H9 (cell line): ENCODE measurements at regions not wholly inside any gene's neighbourhood (a gene's known extent, or its start where the extent isn't known, plus 50 kb on each side); places are given as distances from the start of the nearest gene placed in this dataset.

Experiments used
- DNase-seq: peaks from one replicate; pipeline ENCODE4 v3.0.0-alpha.2; 2017
- H2AFZ ChIP-seq: one replicate; pipeline ENCODE4 v1.6.1; 2013; ENCODE audit warnings: mild to moderate bottlenecking, low read length, control low read depth, moderate library complexity
- H2AK5ac ChIP-seq: 2 replicates; pipeline ENCODE4 v1.6.1; 2013; ENCODE audit warnings: low read length, control low read depth, mixed read lengths; ENCODE audit not compliant: insufficient read length
- H2BK120ac ChIP-seq: one replicate; pipeline ENCODE4 v1.6.1; 2013; ENCODE audit warnings: low read depth, mild to moderate bottlenecking, low read length, control low read depth, inconsistent platforms; ENCODE audit not compliant: poor library complexity, severe bottlenecking
- H2BK12ac ChIP-seq: 2 replicates; pipeline ENCODE4 v1.6.1; 2013; ENCODE audit warnings: low read length, control low read depth, mixed read lengths, low read depth; ENCODE audit not compliant: insufficient read length
- H2BK15ac ChIP-seq: 2 replicates; pipeline ENCODE4 v1.6.1; 2013; ENCODE audit warnings: low read depth, low read length, control low read depth
- H2BK20ac ChIP-seq: one replicate; pipeline ENCODE4 v1.6.1; 2013; ENCODE audit warnings: low read depth, mild to moderate bottlenecking, low read length, control low read depth, inconsistent platforms; ENCODE audit not compliant: poor library complexity, severe bottlenecking
- H2BK5ac ChIP-seq: 2 replicates; pipeline ENCODE4 v1.6.1; 2013; ENCODE audit warnings: low read length, control low read depth, mixed read lengths; ENCODE audit not compliant: insufficient read length
- H3K14ac ChIP-seq: 2 replicates; pipeline ENCODE4 v1.6.1; 2013; ENCODE audit warnings: low read length, control low read depth; ENCODE audit not compliant: insufficient read depth
- H3K18ac ChIP-seq: 2 replicates; pipeline ENCODE4 v1.6.1; 2013; ENCODE audit warnings: low read depth, mild to moderate bottlenecking, mixed read lengths, low read length, control low read depth; ENCODE audit not compliant: insufficient read length
- H3K23ac ChIP-seq: 2 replicates; pipeline ENCODE4 v1.6.1; 2013; ENCODE audit warnings: low read length, control low read depth, mixed read lengths, low read depth; ENCODE audit not compliant: insufficient read length
- H3K23me2 ChIP-seq: 2 replicates; pipeline ENCODE4 v1.6.1; 2013; ENCODE audit warnings: low read depth, mild to moderate bottlenecking, mixed read lengths, low read length, control low read depth; ENCODE audit not compliant: insufficient read length, poor library complexity, severe bottlenecking
- H3K27ac ChIP-seq: 2 replicates; pipeline ENCODE4 v1.5.1; 2013; ENCODE audit warnings: low read length, control low read depth, mixed read lengths, low read depth; ENCODE audit not compliant: insufficient read length
- H3K27me3 ChIP-seq: 2 replicates; pipeline ENCODE4 v1.6.1; 2013; ENCODE audit warnings: low read length, control low read depth, inconsistent platforms; ENCODE audit not compliant: insufficient read depth
- H3K4ac ChIP-seq: 2 replicates; pipeline ENCODE4 v1.6.1; 2013; ENCODE audit warnings: low read depth, mild to moderate bottlenecking, control low read depth, inconsistent platforms, low read length, moderate library complexity
- H3K4me1 ChIP-seq: 2 replicates; pipeline ENCODE4 v1.6.1; 2013; ENCODE audit warnings: low read length, control low read depth, inconsistent platforms; ENCODE audit not compliant: insufficient read depth
- H3K4me2 ChIP-seq: 2 replicates; pipeline ENCODE4 v1.6.1; 2013; ENCODE audit warnings: low read length, control low read depth, mixed read lengths; ENCODE audit not compliant: insufficient read length, insufficient read depth
- H3K56ac ChIP-seq: 2 replicates; pipeline ENCODE4 v1.6.1; 2013; ENCODE audit warnings: low read depth, mild to moderate bottlenecking, mixed read lengths, low read length, control low read depth; ENCODE audit not compliant: insufficient read length
- H3K79me1 ChIP-seq: 2 replicates; pipeline ENCODE4 v1.6.1; 2013; ENCODE audit warnings: low read depth, mild to moderate bottlenecking, moderate library complexity, low read length, control low read depth, inconsistent platforms; ENCODE audit not compliant: insufficient read depth, poor library complexity, severe bottlenecking
- H3K79me2 ChIP-seq: 2 replicates; pipeline ENCODE4 v1.6.1; 2013; ENCODE audit warnings: low read length, control low read depth, inconsistent platforms; ENCODE audit not compliant: insufficient read depth
- H3K9ac ChIP-seq: 2 replicates; pipeline ENCODE4 v1.6.1; 2013; ENCODE audit warnings: low read length, control low read depth, mixed read lengths; ENCODE audit not compliant: insufficient read length; ENCODE audit errors: extremely low read depth
- H3K9me3 ChIP-seq: one replicate; pipeline ENCODE4 v1.6.1; 2013; ENCODE audit warnings: low read depth, low read length, inconsistent platforms; ENCODE audit not compliant: control insufficient read depth
- H3T11ph ChIP-seq: one replicate; pipeline ENCODE4 v1.6.1; 2013; ENCODE audit warnings: mild to moderate bottlenecking, low read length, control low read depth, inconsistent platforms
- H4K20me1 ChIP-seq: one replicate; pipeline ENCODE4 v1.6.1; 2013; ENCODE audit not compliant: control insufficient read depth, insufficient read length, insufficient read depth
- H4K5ac ChIP-seq: 2 replicates; pipeline ENCODE4 v1.6.1; 2013; ENCODE audit warnings: low read depth, mild to moderate bottlenecking, mixed read lengths, low read length, control low read depth; ENCODE audit not compliant: insufficient read length
- H4K8ac ChIP-seq: replicated peaks from 2 replicates; pipeline ENCODE4 v1.6.1; 2013; ENCODE audit warnings: low read length, control low read depth, mixed read lengths, low read depth; ENCODE audit not compliant: insufficient read length
- H4K91ac ChIP-seq: 2 replicates; pipeline ENCODE4 v1.6.1; 2013; ENCODE audit warnings: low read depth, mild to moderate bottlenecking, moderate library complexity, mixed read lengths, low read length, control low read depth; ENCODE audit not compliant: insufficient read length
- H3K27ac Mint-ChIP-seq, 3 experiments: 2 replicates in 2 of 3; 3 replicates in 1 of 3; pipeline ENCODE4 v1.8.0; 2020 to 2021; ENCODE audit warnings: mixed read lengths in 3 of 3, mild to moderate bottlenecking in 1 of 3, moderate library complexity in 1 of 3
- H3K27me3 Mint-ChIP-seq: 2 replicates; pipeline ENCODE4 v1.8.0; 2021; ENCODE audit warnings: low read depth, mild to moderate bottlenecking, moderate library complexity, mixed read lengths
- H3K36me3 Mint-ChIP-seq, 3 experiments: 2 replicates in 2 of 3; 3 replicates in 1 of 3; pipeline ENCODE4 v1.8.0; 2020 to 2021; ENCODE audit warnings: low read depth in 3 of 3, mixed read lengths in 3 of 3; ENCODE audit not compliant: insufficient read depth in 1 of 3
- H3K4me1 Mint-ChIP-seq, 2 experiments: 2 replicates each; pipeline ENCODE4 v1.8.0; 2020; ENCODE audit warnings: mixed read lengths in 2 of 2
- H3K4me3 Mint-ChIP-seq, 2 experiments: 2 replicates in 1 of 2; 3 replicates in 1 of 2; pipeline ENCODE4 v1.8.0; 2020 to 2021; ENCODE audit warnings: mild to moderate bottlenecking in 2 of 2, mixed read lengths in 2 of 2, moderate library complexity in 1 of 2
- H3K9me3 Mint-ChIP-seq, 2 experiments: 2 replicates in 1 of 2; 3 replicates in 1 of 2; pipeline ENCODE4 v1.8.0; 2020; ENCODE audit warnings: mild to moderate bottlenecking in 2 of 2, mixed read lengths in 2 of 2, moderate library complexity in 1 of 2
- CTCF ChIP-seq: fragments of 200-600 bp; sonication (generic); conservative IDR thresholded peaks from 3 replicates; pipeline ENCODE4 v1.8.0; 2021; ENCODE audit warnings: antibody characterized with exemption, mild to moderate bottlenecking
- WGBS: extraction: QIAGEN DNeasy Blood & Tissue Kit; methylation state at CpG from one replicate; pipeline ENCODE4 v1.1.7; 2013; ENCODE audit warnings: missing lambda C conversion rate, low lambda C conversion rate, mixed read lengths; ENCODE audit not compliant: insufficient read length; ENCODE audit errors: extremely low coverage; 5-methylcytosine and 5-hydroxymethylcytosine counted together

DNA sequence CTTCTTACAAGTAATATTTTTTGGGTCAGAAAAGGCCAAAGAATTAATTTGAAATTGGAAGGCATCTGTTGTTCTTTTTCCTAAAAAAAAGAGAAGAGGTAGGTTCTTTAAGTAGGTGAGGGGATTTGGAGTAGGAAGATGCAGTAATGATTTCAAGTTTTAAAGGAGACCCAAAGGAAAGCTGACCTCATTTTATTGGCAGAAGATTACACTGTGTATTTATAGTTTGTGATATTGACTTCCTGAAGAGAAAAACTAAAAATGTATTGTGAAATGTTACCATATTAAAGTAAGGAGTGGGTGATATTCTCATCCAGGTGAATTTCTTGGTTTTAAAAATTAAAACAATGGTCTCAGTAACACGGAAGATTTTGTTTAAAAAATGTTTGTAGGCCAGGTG is 56.6 kb upstream of the CELF2 start:
- Histone ChIP-seq H3K79me2 (no peaks in the 10 kb centered on the region), H3K27ac (no peak overlapping the region), H4K91ac (no peak overlapping the region), H3K27me3 (no peaks in the 10 kb centered on the region), H2BK12ac (no peak overlapping the region), H3K56ac (no peak overlapping the region), H3K9ac (no peak overlapping the region), H2BK5ac (no peak overlapping the region), H4K5ac (no peak overlapping the region), H2AK5ac (no peak overlapping the region), H3T11ph (no peak overlapping the region), H2AFZ (no peak overlapping the region), H2BK120ac (no peak overlapping the region), H3K9me3 (no peaks in the 10 kb centered on the region), H3K14ac (no peak overlapping the region), H3K4me2 (no peak overlapping the region), H3K23ac (no peak overlapping the region), H3K18ac (no peak overlapping the region), H3K79me1 (no peaks in the 10 kb centered on the region), H3K4ac (no peak overlapping the region), H3K23me2 (no peaks in the 10 kb centered on the region), H2BK20ac (no peak overlapping the region), H2BK15ac (no peak overlapping the region), H4K20me1 (no peaks in the 10 kb centered on the region), H4K8ac (no peak overlapping the region), H3K4me1 (no peaks in the 10 kb centered on the region)
- H3K9me3 Mint-ChIP-seq = no peaks in the 10 kb centered on the region
- H3K36me3 Mint-ChIP-seq = no peaks in the 10 kb centered on the region
- no peak for DNase-seq
- H3K4me3 Mint-ChIP-seq = no peak overlapping the region
- H3K4me1 Mint-ChIP-seq = no peaks in the 10 kb centered on the region
- TF ChIP-seq CTCF = no peak
- no peak overlapping the region for H3K27ac Mint-ChIP-seq
- H3K27me3 Mint-ChIP-seq = no peaks in the 10 kb centered on the region
- no CpG with 5 or more reads among the region's 1 CpG for WGBS
